Mucosa of gallbladder (tissue), 1 donor: ENCODE measurements at regions not wholly inside any gene's neighbourhood (a gene's known extent, or its start where the extent isn't known, plus 50 kb on each side); places are given as distances from the start of the nearest gene placed in this dataset.
"Not testable (repeated sequence)": the region's sequence is repeated elsewhere in the genome, so short reads cannot be mapped to it uniquely, and the experiment has no call there.

Source experiments
- DNase-seq: peaks from one replicate; pipeline ENCODE4 v3.0.0-alpha.2; 2020; ENCODE audit warnings: low spot score
- donor health status: DM: no; HTN: no; CAD: no.

GRCh38 chr1:105558023-105558422, 1498.5 kb upstream of the PRMT6 start:
- DNase-seq: no peak

GRCh38 chr1:105565006-105565405, 1491.5 kb upstream of the PRMT6 start:
- no peak for DNase-seq

GRCh38 chr1:105585791-105586190, 1470.7 kb upstream of the PRMT6 start:
- DNase-seq: no peak

- no peak for DNase-seq
These were observed 1464.8 kb upstream of the PRMT6 start for GRCh38 chr1:105591681-105592080.

GRCh38 chr1:105608713-105609112, 1447.8 kb upstream of the PRMT6 start:
- no peak for DNase-seq

- DNase-seq: no peak
These were observed 1430.0 kb upstream of the PRMT6 start for GRCh38 chr1:105626276-105626987.

GRCh38 chr1:105631153-105631744, 1425.2 kb upstream of the PRMT6 start:
- DNase-seq: not testable (repeated sequence)

GRCh38 chr1:105632342-105633196, 1423.9 kb upstream of the PRMT6 start:
- DNase-seq: peak; percentile 61

GRCh38 chr1:105636052-105636451, 1420.4 kb upstream of the PRMT6 start:
- DNase-seq: no peak

- DNase-seq: no peak
These were observed 1415.1 kb upstream of the PRMT6 start for GRCh38 chr1:105641407-105641806.

- no peak for DNase-seq
These were observed 1404.4 kb upstream of the PRMT6 start for GRCh38 chr1:105652109-105652508.

GRCh38 chr1:105655032-105655431, 1401.4 kb upstream of the PRMT6 start:
- no peak for DNase-seq

GRCh38 chr1:105664495-105664894, 1392.0 kb upstream of the PRMT6 start:
- peak; percentile 25 for DNase-seq

- no peak for DNase-seq
These were observed 1378.1 kb upstream of the PRMT6 start for GRCh38 chr1:105678334-105678733.

GRCh38 chr1:105684714-105685113, 1371.8 kb upstream of the PRMT6 start:
- no peak for DNase-seq

- DNase-seq: no peak
These were observed 1370.4 kb upstream of the PRMT6 start for GRCh38 chr1:105686026-105686425.

- no peak for DNase-seq
These were observed 1369.4 kb upstream of the PRMT6 start for GRCh38 chr1:105686874-105687690.

GRCh38 chr1:105700723-105701122, 1355.8 kb upstream of the PRMT6 start:
- no peak for DNase-seq

GRCh38 chr1:105724286-105724685, 1332.2 kb upstream of the PRMT6 start:
- DNase-seq: no peak

- no peak for DNase-seq
These were observed 1325.8 kb upstream of the PRMT6 start for GRCh38 chr1:105730701-105731100.

GRCh38 chr1:105736349-105736748, 1320.1 kb upstream of the PRMT6 start:
- no peak for DNase-seq

- no peak for DNase-seq
These were observed 1276.7 kb upstream of the PRMT6 start for GRCh38 chr1:105779727-105780126.
